Tibial nerve (tissue), 4 donors: ENCODE measurements at regions not wholly inside any gene's neighbourhood (a gene's known extent, or its start where the extent isn't known, plus 50 kb on each side); places are given as distances from the start of the nearest gene placed in this dataset.

Experiments
- CTCF ChIP-seq, 5 experiments: fragments of 200-600 bp in 3 of 5; fragments of 450-650 bp in 2 of 5; sonication (generic) in 3 of 5; IDR thresholded peaks; one replicate each; pipeline ENCODE4 v1.5.1; 2016 to 2019; ENCODE audit warnings: antibody characterized with exemption in 5 of 5, mild to moderate bottlenecking in 3 of 5, moderate library complexity in 2 of 5
- EP300 ChIP-seq, 2 donors: sonication (generic); formaldehyde crosslinking; IDR thresholded peaks; one replicate each; pipeline ENCODE4 v1.6.1; 2017; ENCODE audit warnings: antibody characterized with exemption in 2 of 2, mild to moderate bottlenecking in 1 of 2
- POLR2A ChIP-seq, 2 donors: fragments of 450-650 bp; IDR thresholded peaks; one replicate each; pipeline ENCODE4 v1.6.1; 2017; ENCODE audit warnings: antibody characterized with exemption in 2 of 2, mild to moderate bottlenecking in 2 of 2, moderate library complexity in 2 of 2

GRCh38 chr4:137998666-137999429, 243.3 kb downstream of the SLC7A11 start:
- TF ChIP-seq CTCF (IDR thresholded peaks at IDR 0.05): no peak
- no peak for TF ChIP-seq POLR2A (IDR thresholded peaks at IDR 0.05)
- no peak for TF ChIP-seq EP300 (IDR thresholded peaks at IDR 0.05)
